Omental fat pad (tissue), 3 donors: ENCODE measurements at regions not wholly inside any gene's neighbourhood (a gene's known extent, or its start where the extent isn't known, plus 50 kb on each side); places are given as distances from the start of the nearest gene placed in this dataset.

Source experiments
- ATAC-seq: fragments of 150-250 bp; one replicate; pipeline ENCODE4 v1.9.1; 2016; ENCODE audit warnings: mild to moderate bottlenecking, moderate library complexity; ENCODE audit not compliant: low FRiP score
- DNase-seq: peaks from one replicate; pipeline ENCODE4 v3.0.0-alpha.2; 2019; ENCODE audit warnings: low spot score
- TF ChIP-seq, protein P1 (sequence below), 3 donors: fragments of 450-650 bp; IDR thresholded peaks; one replicate each; pipeline ENCODE4 v1.5.1; 2016 to 2017; ENCODE audit warnings: antibody characterized with exemption in 3 of 3, mild to moderate bottlenecking in 3 of 3, moderate library complexity in 2 of 3

DNA sequence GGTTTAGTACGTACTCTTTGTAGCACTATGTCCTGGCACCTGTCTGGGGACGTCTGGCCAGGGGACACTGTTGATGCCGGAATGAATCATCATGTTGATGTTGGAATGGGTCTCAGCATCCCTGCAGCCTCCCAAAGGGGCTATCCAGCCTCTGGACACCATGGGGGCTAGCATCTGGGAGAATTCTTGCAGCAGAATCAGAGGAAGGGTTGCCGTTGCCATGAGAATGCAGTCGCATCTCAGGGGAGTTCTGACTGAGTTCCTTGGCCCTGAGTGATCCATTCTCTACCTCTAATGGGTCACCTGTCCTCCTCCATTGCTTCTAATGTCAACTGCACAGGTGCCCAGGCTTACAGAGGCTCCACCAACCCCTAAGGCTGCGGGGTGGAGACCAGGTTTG, 129.1 kb downstream of the UQCRFS1 start:
- DNase-seq = no peak
- ATAC-seq = no peak
- TF ChIP-seq, protein P1, sequence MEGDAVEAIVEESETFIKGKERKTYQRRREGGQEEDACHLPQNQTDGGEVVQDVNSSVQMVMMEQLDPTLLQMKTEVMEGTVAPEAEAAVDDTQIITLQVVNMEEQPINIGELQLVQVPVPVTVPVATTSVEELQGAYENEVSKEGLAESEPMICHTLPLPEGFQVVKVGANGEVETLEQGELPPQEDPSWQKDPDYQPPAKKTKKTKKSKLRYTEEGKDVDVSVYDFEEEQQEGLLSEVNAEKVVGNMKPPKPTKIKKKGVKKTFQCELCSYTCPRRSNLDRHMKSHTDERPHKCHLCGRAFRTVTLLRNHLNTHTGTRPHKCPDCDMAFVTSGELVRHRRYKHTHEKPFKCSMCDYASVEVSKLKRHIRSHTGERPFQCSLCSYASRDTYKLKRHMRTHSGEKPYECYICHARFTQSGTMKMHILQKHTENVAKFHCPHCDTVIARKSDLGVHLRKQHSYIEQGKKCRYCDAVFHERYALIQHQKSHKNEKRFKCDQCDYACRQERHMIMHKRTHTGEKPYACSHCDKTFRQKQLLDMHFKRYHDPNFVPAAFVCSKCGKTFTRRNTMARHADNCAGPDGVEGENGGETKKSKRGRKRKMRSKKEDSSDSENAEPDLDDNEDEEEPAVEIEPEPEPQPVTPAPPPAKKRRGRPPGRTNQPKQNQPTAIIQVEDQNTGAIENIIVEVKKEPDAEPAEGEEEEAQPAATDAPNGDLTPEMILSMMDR (IDR thresholded peaks at IDR 0.05) = no peak

DNA sequence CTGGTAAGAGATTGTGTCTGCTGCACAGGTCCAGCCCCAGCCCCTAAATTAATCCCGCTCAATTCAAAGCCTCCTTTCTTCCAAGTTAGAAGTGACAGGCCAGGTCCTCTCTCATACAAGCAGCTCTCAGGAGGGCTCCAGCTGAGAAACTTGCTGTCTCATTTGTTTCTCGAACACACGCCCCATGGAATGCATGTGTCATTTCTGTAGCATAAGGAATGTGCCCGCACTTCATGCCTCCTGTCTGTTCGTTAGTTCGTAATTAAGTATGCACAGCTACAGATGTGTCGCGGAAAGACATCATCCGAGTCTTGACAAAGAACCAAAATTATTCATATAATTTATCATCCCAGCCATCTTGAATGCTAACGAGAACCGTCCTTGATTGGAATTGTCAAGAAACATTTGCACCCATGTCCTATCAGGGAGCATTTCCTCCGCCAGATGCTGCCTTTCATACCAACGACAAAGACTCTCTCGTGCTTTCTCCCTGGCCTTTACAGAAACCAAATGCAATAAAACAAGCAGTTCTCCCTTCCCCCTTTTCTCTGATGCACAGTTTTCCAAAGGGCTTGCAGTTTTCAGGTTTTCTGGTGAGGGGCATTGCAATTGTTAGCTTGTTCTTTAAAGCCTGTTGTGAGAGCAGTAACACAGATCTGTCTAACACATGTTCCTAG, 133.5 kb downstream of the UQCRFS1 start:
- no peak for DNase-seq
- TF ChIP-seq, protein P1 (IDR thresholded peaks at IDR 0.05) = no peak
- ATAC-seq = no peak

DNA sequence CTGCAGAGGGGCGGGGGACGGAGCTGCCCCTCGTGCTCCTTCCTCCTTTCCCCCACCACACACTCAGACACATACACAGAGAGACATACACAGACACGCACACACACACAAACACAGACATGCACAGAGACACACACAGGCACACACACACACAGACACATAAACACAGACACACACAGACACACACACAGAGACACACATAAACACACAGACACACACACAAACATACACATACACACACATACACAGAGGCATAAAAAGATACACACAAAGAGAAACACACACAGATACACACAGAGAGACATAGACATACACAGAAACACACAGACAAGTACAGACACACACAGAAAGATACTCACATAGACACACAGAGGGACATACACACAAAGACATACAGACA, 136.0 kb downstream of the UQCRFS1 start:
- ATAC-seq (no peak), DNase-seq (no peak)
- TF ChIP-seq, protein P1 (IDR thresholded peaks at IDR 0.05) = no peak

DNA sequence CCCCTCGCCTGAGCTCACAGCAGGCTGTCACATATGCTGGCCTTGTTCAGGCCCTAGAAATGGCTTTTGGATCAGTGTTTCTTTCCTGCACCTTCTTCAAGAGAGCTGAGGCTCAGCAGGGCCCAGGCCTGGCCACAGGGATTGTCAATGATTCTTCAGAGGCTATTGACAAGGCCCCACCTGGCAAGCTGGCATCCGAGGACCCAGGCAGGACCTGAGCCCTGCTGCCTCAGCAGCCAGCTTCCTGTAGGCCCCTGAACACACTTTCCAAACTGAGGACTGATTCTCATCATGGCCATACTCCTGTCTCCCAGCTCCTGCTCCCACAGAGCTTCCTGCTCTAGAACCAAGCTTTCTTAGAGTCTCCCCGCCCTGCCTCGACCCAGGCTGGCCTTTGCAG, 136.8 kb downstream of the UQCRFS1 start:
- no peak for DNase-seq
- TF ChIP-seq, protein P1 (IDR thresholded peaks at IDR 0.05) = no peak
- ATAC-seq = no peak

DNA sequence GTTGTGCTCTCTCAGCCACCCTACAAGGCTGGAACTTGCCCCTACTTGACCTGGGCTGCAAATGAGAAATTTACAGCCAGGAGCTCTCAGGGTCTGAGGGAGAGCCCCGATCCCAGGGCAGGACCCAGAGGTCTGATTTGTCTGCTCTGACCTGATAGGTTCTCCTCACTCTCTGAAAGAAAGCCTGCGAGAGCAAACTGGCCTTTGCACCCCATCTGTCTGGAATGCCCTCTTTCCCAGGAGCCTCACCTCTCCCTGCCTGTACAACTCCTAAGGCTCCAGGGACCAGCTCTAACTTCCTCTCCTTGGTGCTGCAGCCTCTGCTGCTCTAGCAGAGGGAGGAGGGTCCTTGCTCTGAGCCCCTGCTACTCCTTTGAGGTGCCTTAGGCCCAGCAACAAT, 137.8 kb downstream of the UQCRFS1 start:
- DNase-seq (no peak), ATAC-seq (no peak)
- TF ChIP-seq, protein P1 (IDR thresholded peaks at IDR 0.05) = no peak

DNA sequence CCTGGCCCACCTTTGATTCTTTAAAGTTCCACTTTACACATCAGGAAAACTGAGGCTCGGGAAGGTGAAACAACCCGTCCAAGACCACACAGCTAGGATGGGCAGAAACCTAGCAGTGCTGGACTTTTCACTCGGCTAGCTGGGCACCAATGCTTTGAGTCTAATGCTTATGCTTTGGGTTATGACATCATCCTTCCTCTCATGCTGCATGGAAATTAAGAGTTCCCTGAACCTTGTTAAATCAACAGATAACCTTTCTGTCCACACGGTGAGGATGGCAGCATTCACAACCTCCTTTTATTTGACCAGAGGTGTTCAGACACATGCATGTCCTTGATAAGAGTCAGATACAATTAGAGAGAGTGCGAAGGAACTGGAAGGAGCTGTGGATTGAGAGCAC, 138.4 kb downstream of the UQCRFS1 start:
- TF ChIP-seq, protein P1 (IDR thresholded peaks at IDR 0.05) = no peak
- no peak for DNase-seq
- ATAC-seq = no peak

DNA sequence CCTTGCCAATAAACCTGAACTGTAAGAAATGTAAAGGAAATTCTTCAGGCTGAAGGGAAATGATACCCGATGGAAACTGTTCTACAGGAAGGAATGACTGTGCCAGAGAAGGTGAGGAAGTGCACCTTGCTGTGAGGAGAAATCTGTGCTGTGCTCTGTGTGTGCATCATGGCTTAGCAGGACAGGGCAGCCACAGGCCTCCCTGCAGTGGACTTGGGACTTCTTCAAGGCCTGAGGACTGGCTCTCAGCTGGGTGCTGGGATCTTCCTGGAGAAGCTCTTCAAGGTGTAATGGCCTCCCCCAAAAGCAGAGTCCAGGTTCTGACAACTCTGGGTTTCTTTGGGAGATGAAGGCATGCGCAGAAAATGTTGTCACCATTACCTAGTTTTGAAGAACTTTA, 145.1 kb downstream of the UQCRFS1 start:
- ATAC-seq (no peak), DNase-seq (no peak)
- TF ChIP-seq, protein P1 (IDR thresholded peaks at IDR 0.05) = no peak
